Endodermal cell (in vitro differentiated cells): ENCODE measurements at regions not wholly inside any gene's neighbourhood (a gene's known extent, or its start where the extent isn't known, plus 50 kb on each side); places are given as distances from the start of the nearest gene placed in this dataset.

ENCODE experiments used
- DNase-seq: peaks from one replicate; pipeline ENCODE4 v3.0.0-alpha.2; 2017
- H3K27ac ChIP-seq: 2 replicates; pipeline ENCODE4 v1.5.1; 2013; ENCODE audit warnings: mild to moderate bottlenecking, low read depth, low read length, moderate library complexity
- H3K27me3 ChIP-seq: 2 replicates; pipeline ENCODE4 v1.6.1; 2013; ENCODE audit warnings: mild to moderate bottlenecking, low read length, moderate library complexity; ENCODE audit not compliant: insufficient read depth, control insufficient read depth, poor library complexity, severe bottlenecking
- H3K36me3 ChIP-seq: 2 replicates; pipeline ENCODE4 v1.7.0; 2013; ENCODE audit warnings: mild to moderate bottlenecking, low read length, moderate library complexity; ENCODE audit not compliant: control insufficient read depth, insufficient read depth
- H3K4me1 ChIP-seq: one replicate; pipeline ENCODE4 v1.7.0; 2013; ENCODE audit warnings: low read length; ENCODE audit not compliant: control insufficient read depth, insufficient read depth
- H3K4me3 ChIP-seq: 2 replicates; pipeline ENCODE4 v1.5.1; 2013; ENCODE audit warnings: mild to moderate bottlenecking, low read length, moderate library complexity
- H3K9ac ChIP-seq: 2 replicates; pipeline ENCODE4 v1.6.1; 2013; ENCODE audit warnings: mild to moderate bottlenecking, low read length, moderate library complexity; ENCODE audit not compliant: poor library complexity, severe bottlenecking; ENCODE audit errors: extremely low read depth
- H3K9me3 ChIP-seq: 2 replicates; pipeline ENCODE4 v1.6.1; 2013; ENCODE audit warnings: mild to moderate bottlenecking, low read length, moderate library complexity; ENCODE audit not compliant: control insufficient read depth
- H3K27ac Mint-ChIP-seq: 2 replicates; pipeline ENCODE4 v1.8.0; 2020; ENCODE audit warnings: mixed read lengths
- H3K27me3 Mint-ChIP-seq: 2 replicates; pipeline ENCODE4 v1.8.0; 2021; ENCODE audit warnings: mild to moderate bottlenecking, mixed read lengths; ENCODE audit not compliant: insufficient read depth
- H3K36me3 Mint-ChIP-seq: 2 replicates; pipeline ENCODE4 v1.8.0; 2020; ENCODE audit warnings: low read depth, mixed read lengths
- H3K4me1 Mint-ChIP-seq: 2 replicates; pipeline ENCODE4 v1.8.0; 2020; ENCODE audit warnings: mixed read lengths
- H3K4me3 Mint-ChIP-seq: 2 replicates; pipeline ENCODE4 v1.8.0; 2020; ENCODE audit warnings: mild to moderate bottlenecking, moderate library complexity, mixed read lengths
- H3K9me3 Mint-ChIP-seq: 2 replicates; pipeline ENCODE4 v1.8.0; 2020; ENCODE audit warnings: mild to moderate bottlenecking, mixed read lengths
- WGBS, 2 experiments: methylation state at CpG; one replicate each; pipeline versions ENCODE4 v1.1.5 to v1.1.7; 2013; ENCODE audit warnings: missing lambda C conversion rate in 2 of 2, mixed read lengths in 1 of 2; ENCODE audit not compliant: insufficient coverage in 1 of 2, insufficient read length in 1 of 2; 5-methylcytosine and 5-hydroxymethylcytosine counted together
- TF ChIP-seq, protein P1 (sequence below): fragments of 200-600 bp; sonication (generic); conservative IDR thresholded peaks from 2 replicates; pipeline ENCODE4 v1.5.0; 2021; ENCODE audit warnings: antibody characterized with exemption, mild to moderate bottlenecking

- H3K4me1 ChIP-seq = peaks cover 6% of the 10 kb centered on the region
- no peak overlapping the region for H3K27ac Mint-ChIP-seq
- peaks cover 9% of the 10 kb centered on the region for H3K4me1 Mint-ChIP-seq
- H3K36me3 Mint-ChIP-seq = no peaks in the 10 kb centered on the region
- no peaks in the 10 kb centered on the region for H3K27me3 ChIP-seq
- TF ChIP-seq, protein P1, sequence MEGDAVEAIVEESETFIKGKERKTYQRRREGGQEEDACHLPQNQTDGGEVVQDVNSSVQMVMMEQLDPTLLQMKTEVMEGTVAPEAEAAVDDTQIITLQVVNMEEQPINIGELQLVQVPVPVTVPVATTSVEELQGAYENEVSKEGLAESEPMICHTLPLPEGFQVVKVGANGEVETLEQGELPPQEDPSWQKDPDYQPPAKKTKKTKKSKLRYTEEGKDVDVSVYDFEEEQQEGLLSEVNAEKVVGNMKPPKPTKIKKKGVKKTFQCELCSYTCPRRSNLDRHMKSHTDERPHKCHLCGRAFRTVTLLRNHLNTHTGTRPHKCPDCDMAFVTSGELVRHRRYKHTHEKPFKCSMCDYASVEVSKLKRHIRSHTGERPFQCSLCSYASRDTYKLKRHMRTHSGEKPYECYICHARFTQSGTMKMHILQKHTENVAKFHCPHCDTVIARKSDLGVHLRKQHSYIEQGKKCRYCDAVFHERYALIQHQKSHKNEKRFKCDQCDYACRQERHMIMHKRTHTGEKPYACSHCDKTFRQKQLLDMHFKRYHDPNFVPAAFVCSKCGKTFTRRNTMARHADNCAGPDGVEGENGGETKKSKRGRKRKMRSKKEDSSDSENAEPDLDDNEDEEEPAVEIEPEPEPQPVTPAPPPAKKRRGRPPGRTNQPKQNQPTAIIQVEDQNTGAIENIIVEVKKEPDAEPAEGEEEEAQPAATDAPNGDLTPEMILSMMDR = no peak
- 79 to 93% methylated on average over 2 to 4 of the region's 4 CpGs for WGBS, 2 experiments
- H3K9ac ChIP-seq = no peak overlapping the region
- no peaks in the 10 kb centered on the region for H3K36me3 ChIP-seq
- H3K9me3 Mint-ChIP-seq = peaks cover 15% of the 10 kb centered on the region
- no peak overlapping the region for H3K4me3 ChIP-seq
- no peak overlapping the region for H3K4me3 Mint-ChIP-seq
- H3K9me3 ChIP-seq = peaks cover 18% of the 10 kb centered on the region
- DNase-seq = no peak
- H3K27me3 Mint-ChIP-seq = peaks cover 3% of the 10 kb centered on the region
- no peak overlapping the region for H3K27ac ChIP-seq
Measured at GRCh38 chr10:78196396-78196795, 162.7 kb downstream of the RPS24 start.

GRCh38 chr10:78196964-78197363 lies 163.3 kb downstream of the RPS24 start:
- H3K4me3 Mint-ChIP-seq = no peak overlapping the region
- 94 to 100% methylated on average over 2 of the region's 2 CpGs for WGBS, 2 experiments
- H3K27me3 Mint-ChIP-seq = peaks cover 4% of the 10 kb centered on the region
- DNase-seq = no peak
- Histone ChIP-seq H3K27me3 (no peaks in the 10 kb centered on the region), H3K9ac (no peak overlapping the region), H3K9me3 (peaks cover 18% of the 10 kb centered on the region), H3K4me1 (peaks cover 6% of the 10 kb centered on the region), H3K4me3 (no peak overlapping the region), H3K27ac (no peak overlapping the region), H3K36me3 (no peaks in the 10 kb centered on the region)
- H3K9me3 Mint-ChIP-seq = peaks cover 15% of the 10 kb centered on the region
- TF ChIP-seq, protein P1 = no peak
- H3K4me1 Mint-ChIP-seq = peaks cover 9% of the 10 kb centered on the region
- no peaks in the 10 kb centered on the region for H3K36me3 Mint-ChIP-seq
- H3K27ac Mint-ChIP-seq = no peak overlapping the region

DNA sequence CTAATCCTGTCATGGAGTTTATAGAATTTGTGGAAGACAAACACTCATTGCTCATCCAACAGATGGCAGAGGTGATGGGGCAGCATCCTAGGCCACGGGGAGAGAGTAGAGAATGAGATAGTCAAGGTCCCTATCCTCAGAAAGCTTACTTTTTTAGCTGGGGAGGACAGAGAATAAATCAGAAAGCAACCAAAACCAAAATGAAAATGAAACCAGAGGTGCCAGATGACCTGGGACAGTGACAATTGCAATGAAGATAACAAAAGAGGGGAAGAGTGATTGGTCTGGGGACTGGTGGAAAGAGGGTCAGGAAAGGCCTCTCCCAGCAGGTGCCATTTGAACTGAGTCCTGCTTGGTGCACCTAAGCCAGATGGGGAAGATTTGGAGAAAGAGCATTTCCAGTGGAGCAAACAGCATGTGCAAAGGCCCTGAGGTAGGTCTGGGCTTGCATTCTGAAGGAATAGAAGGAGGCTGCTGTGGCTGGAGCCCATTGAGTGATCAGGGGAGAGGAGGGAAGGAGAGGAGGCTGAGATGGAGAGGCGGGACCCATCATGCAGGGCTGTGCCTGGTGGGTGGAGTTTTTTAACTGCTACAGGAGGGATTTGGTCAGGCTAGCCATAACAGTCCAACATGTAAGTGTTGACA lies 164.1 kb downstream of the RPS24 start:
- Histone ChIP-seq H3K4me3 (no peak overlapping the region), H3K36me3 (no peaks in the 10 kb centered on the region), H3K27me3 (no peaks in the 10 kb centered on the region), H3K9me3 (peaks cover 16% of the 10 kb centered on the region), H3K27ac (no peak overlapping the region), H3K4me1 (peaks cover 6% of the 10 kb centered on the region), H3K9ac (no peak overlapping the region)
- H3K27me3 Mint-ChIP-seq = peaks cover 2% of the 10 kb centered on the region
- no peak overlapping the region for H3K4me3 Mint-ChIP-seq
- H3K36me3 Mint-ChIP-seq = no peaks in the 10 kb centered on the region
- H3K27ac Mint-ChIP-seq = no peak overlapping the region
- no peak for DNase-seq
- peaks cover 9% of the 10 kb centered on the region for H3K9me3 Mint-ChIP-seq
- peaks cover 9% of the 10 kb centered on the region for H3K4me1 Mint-ChIP-seq
- TF ChIP-seq, protein P1 = no peak
- WGBS, 2 experiments = 93 to 100% methylated on average over 1 to 2 of the region's 2 CpGs
